ENCODE measurements at regions not wholly inside any gene's neighbourhood (a gene's known extent, or its start where the extent isn't known, plus 50 kb on each side); places are given as distances from the start of the nearest gene placed in this dataset.

DNA sequence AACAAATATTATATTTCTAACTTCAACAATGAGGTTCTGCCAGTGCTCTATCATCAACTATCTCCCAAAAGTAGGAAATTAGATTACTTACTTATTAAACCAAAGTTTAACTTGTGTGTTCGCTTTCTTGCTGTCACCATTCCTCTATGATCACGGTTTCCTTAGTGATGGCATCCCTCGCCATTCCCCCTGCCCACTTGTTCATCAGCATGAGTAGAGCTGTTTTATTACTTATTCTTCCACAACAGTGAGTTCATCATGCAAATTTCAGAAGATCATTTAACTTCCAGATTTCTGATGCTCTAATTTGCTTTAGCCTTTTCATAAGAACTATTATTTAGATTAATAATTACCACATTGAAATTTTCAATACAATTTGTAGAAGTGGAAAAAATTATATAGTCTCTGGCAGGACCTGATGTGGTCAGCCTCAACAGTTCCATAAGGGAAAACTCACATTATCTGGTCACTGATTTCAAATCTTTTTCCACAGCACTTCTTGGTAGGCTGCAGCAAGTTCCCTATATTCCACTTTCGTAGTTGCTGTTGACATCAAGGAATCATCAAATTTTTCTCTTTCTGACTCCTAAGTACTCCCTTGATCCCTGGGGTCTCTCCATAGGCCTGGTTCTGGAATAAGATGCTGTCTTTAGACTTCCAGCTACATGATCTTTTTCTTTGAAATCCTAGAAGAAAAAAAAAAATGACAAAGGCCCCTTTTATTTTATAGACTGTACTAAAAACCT lies 174.6 kb downstream of the RASSF9 start:
- CTCF ChIA-PET = no interaction called here
- Mint-ChIP-seq H3K4me3 (no peak overlapping the region), H3K4me1 (ENCODE audit: low read depth) (no peaks in the 10 kb centered on the region), H3K36me3 (ENCODE audit: low read depth) (no peaks in the 10 kb centered on the region), H3K9me3 (peaks cover 13% of the 10 kb centered on the region), H3K27ac (no peak overlapping the region), H3K27me3 (ENCODE audit: low read depth) (no peaks in the 10 kb centered on the region)
- no peak for DNase-seq
- intact Hi-C loops (cut with micrococcal nuclease) = no loop called here

GRCh38 chr12:85662207-85662602 lies 174.0 kb downstream of the RASSF9 start:
- CTCF ChIA-PET = no interaction called here
- Mint-ChIP-seq H3K9me3 (peaks cover 14% of the 10 kb centered on the region), H3K4me1 (ENCODE audit: low read depth) (no peaks in the 10 kb centered on the region), H3K27ac (no peak overlapping the region), H3K36me3 (ENCODE audit: low read depth) (no peaks in the 10 kb centered on the region), H3K4me3 (no peak overlapping the region), H3K27me3 (ENCODE audit: low read depth) (no peaks in the 10 kb centered on the region)
- no peak for DNase-seq
- intact Hi-C loops (cut with micrococcal nuclease) = no loop called here

DNA sequence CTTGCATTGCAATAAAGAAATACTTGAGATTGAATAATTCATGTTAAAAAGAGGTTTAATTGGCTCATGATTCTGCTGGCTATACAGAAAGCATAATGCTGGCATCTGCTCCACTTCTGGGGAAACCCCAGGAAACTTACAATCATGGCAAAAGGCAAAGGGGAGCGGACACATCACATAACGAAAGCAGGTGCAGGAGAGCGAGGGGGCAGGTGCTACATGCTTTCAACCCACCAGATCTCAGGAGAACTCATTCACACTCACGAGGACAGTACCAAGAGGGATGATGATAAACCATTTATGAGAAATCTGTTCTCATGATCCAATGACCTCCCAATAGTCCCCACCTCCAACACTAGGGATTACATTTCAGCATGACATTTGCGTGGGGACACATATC lies 172.6 kb downstream of the RASSF9 start:
- H3K4me3 Mint-ChIP-seq = no peak overlapping the region
- intact Hi-C loops (cut with micrococcal nuclease) = no loop called here
- CTCF ChIA-PET = no interaction called here
- H3K27me3 Mint-ChIP-seq (ENCODE audit: low read depth) = no peaks in the 10 kb centered on the region
- peaks cover 8% of the 10 kb centered on the region for H3K9me3 Mint-ChIP-seq
- no peak overlapping the region for H3K27ac Mint-ChIP-seq
- no peaks in the 10 kb centered on the region for H3K4me1 Mint-ChIP-seq (ENCODE audit: low read depth)
- no peaks in the 10 kb centered on the region for H3K36me3 Mint-ChIP-seq (ENCODE audit: low read depth)
- no peak for DNase-seq

DNA sequence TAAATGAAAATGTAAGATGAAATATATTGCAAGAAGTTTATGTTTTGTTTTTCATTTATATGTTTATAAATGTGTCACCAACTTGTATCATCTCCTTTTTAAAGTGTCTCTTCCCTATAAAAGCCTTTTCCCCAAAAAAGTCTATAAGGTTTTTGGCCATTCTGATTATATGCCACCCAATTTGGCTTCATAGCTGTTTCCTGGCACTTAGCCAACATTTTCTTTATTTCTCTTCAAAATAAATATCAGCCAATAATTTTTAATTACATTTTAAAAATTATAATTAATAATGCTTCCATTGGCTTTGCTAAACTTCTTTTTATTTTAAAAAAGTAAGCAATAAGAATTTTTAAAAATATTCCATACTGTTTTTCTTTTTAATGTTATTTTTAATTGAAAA lies 171.8 kb downstream of the RASSF9 start:
- Mint-ChIP-seq H3K9me3 (peaks cover 5% of the 10 kb centered on the region), H3K36me3 (ENCODE audit: low read depth) (no peaks in the 10 kb centered on the region), H3K4me3 (no peak overlapping the region), H3K27ac (no peak overlapping the region), H3K4me1 (ENCODE audit: low read depth) (no peaks in the 10 kb centered on the region), H3K27me3 (ENCODE audit: low read depth) (no peaks in the 10 kb centered on the region)
- intact Hi-C loops (cut with micrococcal nuclease) = no loop called here
- no peak for DNase-seq
- CTCF ChIA-PET = no interaction called here

GRCh38 chr12:85669911-85670310 lies 166.3 kb downstream of the RASSF9 start:
- H3K27me3 Mint-ChIP-seq (ENCODE audit: low read depth) = peaks cover 1% of the 10 kb centered on the region
- no peak overlapping the region for H3K27ac Mint-ChIP-seq
- DNase-seq = no peak
- H3K36me3 Mint-ChIP-seq (ENCODE audit: low read depth) = no peaks in the 10 kb centered on the region
- CTCF ChIA-PET = no interaction called here
- peaks cover 5% of the 10 kb centered on the region for H3K9me3 Mint-ChIP-seq
- H3K4me3 Mint-ChIP-seq = no peak overlapping the region
- no peaks in the 10 kb centered on the region for H3K4me1 Mint-ChIP-seq (ENCODE audit: low read depth)
- intact Hi-C loops (cut with micrococcal nuclease) = no loop called here

GRCh38 chr12:85672436-85672835 lies 163.8 kb downstream of the RASSF9 start:
- Mint-ChIP-seq H3K27ac (no peak overlapping the region), H3K4me1 (ENCODE audit: low read depth) (no peaks in the 10 kb centered on the region), H3K9me3 (peaks cover 2% of the 10 kb centered on the region), H3K36me3 (ENCODE audit: low read depth) (no peaks in the 10 kb centered on the region), H3K27me3 (ENCODE audit: low read depth) (peaks cover 1% of the 10 kb centered on the region), H3K4me3 (no peak overlapping the region)
- no peak for DNase-seq
- intact Hi-C loops (cut with micrococcal nuclease) = no loop called here
- CTCF ChIA-PET = no interaction called here

- H3K36me3 Mint-ChIP-seq (ENCODE audit: low read depth) = no peaks in the 10 kb centered on the region
- CTCF ChIA-PET = no interaction called here
- peaks cover 1% of the 10 kb centered on the region for H3K27me3 Mint-ChIP-seq (ENCODE audit: low read depth)
- DNase-seq = no peak
- intact Hi-C loops (cut with micrococcal nuclease) = no loop called here
- no peak overlapping the region for H3K4me3 Mint-ChIP-seq
- H3K4me1 Mint-ChIP-seq (ENCODE audit: low read depth) = no peaks in the 10 kb centered on the region
- no peak overlapping the region for H3K27ac Mint-ChIP-seq
- peaks cover 2% of the 10 kb centered on the region for H3K9me3 Mint-ChIP-seq
Measured at GRCh38 chr12:85673921-85674420, 162.2 kb downstream of the RASSF9 start.

DNA sequence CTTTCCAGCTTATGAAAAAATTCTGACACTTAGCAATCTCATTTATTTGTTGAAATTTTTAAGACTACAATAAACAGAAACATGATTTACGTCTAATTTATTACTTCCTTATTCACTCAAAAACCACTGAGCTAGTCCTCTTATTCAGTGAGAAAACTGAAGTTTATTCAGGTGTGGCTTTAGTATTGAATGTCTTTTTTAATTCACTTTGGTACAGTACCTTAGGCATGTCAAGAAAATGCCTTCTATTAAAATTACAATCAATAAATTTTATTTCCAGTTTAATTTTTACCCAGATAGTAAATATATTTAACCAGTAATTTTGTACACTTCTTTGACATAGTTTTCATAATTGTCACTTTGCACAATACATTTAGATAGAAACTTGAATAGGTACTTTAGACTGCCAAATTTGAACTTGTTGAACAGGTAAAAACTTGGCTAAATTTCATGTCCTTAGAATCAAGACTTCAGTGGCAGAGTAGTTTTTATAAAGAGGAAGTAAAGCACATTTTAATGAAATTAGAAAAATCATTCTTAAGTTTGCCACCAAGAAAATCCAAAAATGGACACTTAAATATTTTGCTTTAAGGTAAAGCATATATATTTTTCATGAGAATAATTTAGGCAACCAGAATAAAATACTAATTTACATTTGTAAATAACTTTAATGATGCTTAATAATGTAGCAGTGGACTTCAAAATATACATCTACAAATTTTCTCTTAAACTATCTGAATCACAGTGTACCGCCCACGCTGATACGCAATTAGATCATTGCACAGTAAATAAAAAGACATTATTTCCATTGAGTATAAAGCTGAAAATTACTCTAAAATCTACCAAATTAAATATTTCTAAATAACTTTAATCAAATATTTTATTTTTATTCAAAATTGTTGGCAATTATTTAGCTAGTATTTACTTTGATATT lies 159.1 kb downstream of the RASSF9 start:
- peaks cover 15% of the 10 kb centered on the region for H3K9me3 Mint-ChIP-seq
- intact Hi-C loops (cut with micrococcal nuclease) = no loop called here
- no peak overlapping the region for H3K4me3 Mint-ChIP-seq
- no peaks in the 10 kb centered on the region for H3K4me1 Mint-ChIP-seq (ENCODE audit: low read depth)
- H3K27me3 Mint-ChIP-seq (ENCODE audit: low read depth) = peaks cover 1% of the 10 kb centered on the region
- H3K36me3 Mint-ChIP-seq (ENCODE audit: low read depth) = no peaks in the 10 kb centered on the region
- H3K27ac Mint-ChIP-seq = no peak overlapping the region
- no peak for DNase-seq
- CTCF ChIA-PET = no interaction called here

DNA sequence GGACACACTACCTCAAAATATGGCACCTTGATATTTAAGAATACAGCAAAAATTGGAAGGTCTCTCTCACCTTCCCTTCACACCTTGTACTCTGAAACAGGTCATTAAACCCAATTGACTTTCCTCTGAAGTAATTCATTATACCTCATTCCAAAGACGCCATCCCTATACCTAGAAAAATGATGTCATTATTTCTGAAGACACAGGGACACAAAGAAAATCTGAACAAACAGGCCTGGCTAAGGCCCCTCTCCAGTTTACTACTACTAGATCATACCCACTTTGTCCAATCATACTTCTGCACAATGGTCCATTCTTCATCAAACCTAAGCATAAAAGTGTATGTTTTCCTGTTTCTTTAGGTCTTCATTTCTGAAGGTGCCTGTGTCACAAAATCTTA lies 156.9 kb downstream of the RASSF9 start:
- Mint-ChIP-seq H3K4me3 (no peak overlapping the region), H3K36me3 (ENCODE audit: low read depth) (no peaks in the 10 kb centered on the region), H3K27me3 (ENCODE audit: low read depth) (no peaks in the 10 kb centered on the region), H3K27ac (no peak overlapping the region), H3K4me1 (ENCODE audit: low read depth) (no peaks in the 10 kb centered on the region), H3K9me3 (peaks cover 13% of the 10 kb centered on the region)
- no peak for DNase-seq
- CTCF ChIA-PET = no interaction called here
- intact Hi-C loops (cut with micrococcal nuclease) = no loop called here

DNA sequence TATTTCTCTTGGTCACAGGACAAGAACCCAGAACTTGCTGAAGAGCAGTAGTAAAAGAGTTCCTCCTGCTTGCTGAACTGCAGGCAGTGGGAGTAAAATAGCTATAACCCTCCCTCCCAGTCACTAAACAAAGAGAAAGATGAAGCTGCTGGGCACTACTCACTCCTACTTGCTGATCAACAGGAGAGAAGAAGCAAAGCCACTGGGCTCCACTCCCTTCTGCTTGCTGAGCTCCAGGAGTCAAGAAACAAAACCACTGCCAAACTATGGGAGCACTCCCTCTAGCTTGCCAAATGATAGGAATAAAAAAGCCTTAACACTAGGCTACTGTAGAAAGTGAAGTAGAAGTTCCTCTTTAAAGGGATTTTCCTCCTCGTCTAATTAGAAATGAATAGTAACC lies 155.3 kb downstream of the RASSF9 start:
- no peak for DNase-seq
- Mint-ChIP-seq H3K9me3 (peaks cover 13% of the 10 kb centered on the region), H3K36me3 (ENCODE audit: low read depth) (no peaks in the 10 kb centered on the region), H3K4me1 (ENCODE audit: low read depth) (no peaks in the 10 kb centered on the region), H3K27me3 (ENCODE audit: low read depth) (no peaks in the 10 kb centered on the region), H3K4me3 (no peak overlapping the region), H3K27ac (no peak overlapping the region)
- intact Hi-C loops (cut with micrococcal nuclease) = no loop called here
- CTCF ChIA-PET = no interaction called here

DNA sequence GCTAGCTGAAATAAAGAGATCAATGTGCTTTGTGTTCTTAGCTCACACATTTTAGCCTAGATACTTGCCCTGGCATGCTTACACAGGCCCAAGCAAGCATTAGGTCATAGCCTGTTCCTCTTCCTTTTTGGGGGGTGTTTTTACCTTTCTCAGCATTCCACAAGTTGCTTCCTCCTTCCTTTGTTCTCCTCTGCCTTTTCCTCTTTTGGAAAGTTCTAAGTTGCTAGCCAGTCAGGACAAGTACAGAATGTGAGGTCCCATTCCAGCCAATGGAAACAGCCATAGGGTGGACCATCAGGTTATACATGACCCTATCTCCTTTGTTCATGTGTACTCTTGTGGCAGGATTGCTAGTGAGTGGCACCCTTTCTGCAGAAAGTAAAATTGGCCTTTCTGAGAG lies 154.9 kb downstream of the RASSF9 start:
- no peak overlapping the region for H3K27ac Mint-ChIP-seq
- H3K9me3 Mint-ChIP-seq = peaks cover 13% of the 10 kb centered on the region
- intact Hi-C loops (cut with micrococcal nuclease) = no loop called here
- no peak overlapping the region for H3K4me3 Mint-ChIP-seq
- H3K4me1 Mint-ChIP-seq (ENCODE audit: low read depth) = no peaks in the 10 kb centered on the region
- CTCF ChIA-PET = no interaction called here
- no peaks in the 10 kb centered on the region for H3K36me3 Mint-ChIP-seq (ENCODE audit: low read depth)
- DNase-seq = no peak
- no peaks in the 10 kb centered on the region for H3K27me3 Mint-ChIP-seq (ENCODE audit: low read depth)

- Mint-ChIP-seq H3K27me3 (ENCODE audit: low read depth) (no peaks in the 10 kb centered on the region), H3K36me3 (ENCODE audit: low read depth) (no peaks in the 10 kb centered on the region), H3K9me3 (peaks cover 13% of the 10 kb centered on the region), H3K4me3 (no peak overlapping the region), H3K27ac (no peak overlapping the region), H3K4me1 (ENCODE audit: low read depth) (no peaks in the 10 kb centered on the region)
- CTCF ChIA-PET = no interaction called here
- intact Hi-C loops (cut with micrococcal nuclease) = no loop called here
- no peak for DNase-seq
Measured at GRCh38 chr12:85683051-85683450, 153.2 kb downstream of the RASSF9 start.

DNA sequence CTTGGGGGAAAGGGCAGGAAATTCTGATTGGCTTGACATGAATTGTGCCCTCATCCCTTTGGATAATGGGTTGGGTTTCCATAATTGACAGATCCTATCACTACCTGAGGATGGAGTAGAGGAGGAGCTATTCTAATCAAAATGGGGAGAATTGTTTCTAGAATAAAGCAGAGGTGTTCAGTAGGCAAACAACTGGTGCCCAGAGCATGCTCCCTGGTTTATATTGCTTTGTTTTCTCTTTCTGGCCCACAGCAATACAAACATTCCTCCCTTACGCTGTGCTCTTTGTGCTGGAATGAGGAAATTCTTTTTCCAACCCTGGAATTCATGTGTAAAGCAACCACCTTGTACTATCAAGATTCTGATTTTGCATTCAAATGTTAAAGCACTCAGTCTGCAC lies 147.4 kb downstream of the RASSF9 start:
- Mint-ChIP-seq H3K27me3 (ENCODE audit: low read depth) (no peaks in the 10 kb centered on the region), H3K27ac (no peak overlapping the region), H3K36me3 (ENCODE audit: low read depth) (no peaks in the 10 kb centered on the region), H3K9me3 (no peaks in the 10 kb centered on the region), H3K4me3 (no peak overlapping the region), H3K4me1 (ENCODE audit: low read depth) (no peaks in the 10 kb centered on the region)
- CTCF ChIA-PET = no interaction called here
- DNase-seq = no peak
- intact Hi-C loops (cut with micrococcal nuclease) = no loop called here
